ENCODE measurements at regions not wholly inside any gene's neighbourhood (a gene's known extent, or its start where the extent isn't known, plus 50 kb on each side); places are given as distances from the start of the nearest gene placed in this dataset.

GRCh38 chr5:56620903-56621677, 194.3 kb upstream of the MAP3K1 start:
- Histone ChIP-seq H3K27me3 (no peaks in the 10 kb centered on the region), H3K9me3 (no peaks in the 10 kb centered on the region), H3K4me3 (no peak overlapping the region), H3K36me3 (no peaks in the 10 kb centered on the region), H3K27ac (no peak overlapping the region), H3K4me1 (no peaks in the 10 kb centered on the region)
- TF ChIP-seq CTCF (IDR thresholded peaks at IDR 0.05): no peak
- TF ChIP-seq POLR2A (IDR thresholded peaks at IDR 0.05): no peak
- intact Hi-C loops (cut with DNase I; ENCODE audit: low total_unique reads): no loop called here
- no peak for DNase-seq

GRCh38 chr5:56617998-56618397, 197.4 kb upstream of the MAP3K1 start:
- no peak overlapping the region for H3K27ac ChIP-seq
- no peak overlapping the region for H3K4me3 ChIP-seq
- TF ChIP-seq POLR2A (IDR thresholded peaks at IDR 0.05) (no peak), CTCF (IDR thresholded peaks at IDR 0.05) (no peak)
- intact Hi-C loops (cut with DNase I; ENCODE audit: low total_unique reads): no loop called here
- DNase-seq: no peak
- H3K27me3 ChIP-seq: no peaks in the 10 kb centered on the region
- no peaks in the 10 kb centered on the region for H3K9me3 ChIP-seq
- H3K4me1 ChIP-seq: no peaks in the 10 kb centered on the region
- no peaks in the 10 kb centered on the region for H3K36me3 ChIP-seq

GRCh38 chr5:56616454-56617160, 198.7 kb upstream of the MAP3K1 start:
- DNase-seq: no peak
- Histone ChIP-seq H3K27me3 (no peaks in the 10 kb centered on the region), H3K4me1 (no peaks in the 10 kb centered on the region), H3K36me3 (no peaks in the 10 kb centered on the region), H3K4me3 (no peak overlapping the region), H3K27ac (peak overlapping the region in 1 of 2 donors; percentile 32), H3K9me3 (no peaks in the 10 kb centered on the region)
- intact Hi-C loops (cut with DNase I; ENCODE audit: low total_unique reads): no loop called here
- TF ChIP-seq CTCF (IDR thresholded peaks at IDR 0.05): no peak
- TF ChIP-seq POLR2A (IDR thresholded peaks at IDR 0.05): no peak

- intact Hi-C loops (cut with DNase I; ENCODE audit: low total_unique reads): no loop called here
- Histone ChIP-seq H3K4me1 (no peaks in the 10 kb centered on the region), H3K27me3 (no peaks in the 10 kb centered on the region), H3K36me3 (no peaks in the 10 kb centered on the region), H3K4me3 (no peak overlapping the region), H3K9me3 (no peaks in the 10 kb centered on the region), H3K27ac (peak overlapping the region in 1 of 2 donors; percentile 32)
- TF ChIP-seq POLR2A (IDR thresholded peaks at IDR 0.05) (no peak), CTCF (IDR thresholded peaks at IDR 0.05) (no peak)
- DNase-seq: peak in 1 of 2 donors; percentile 29
Observed at GRCh38 chr5:56615361-56616153, 199.8 kb upstream of the MAP3K1 start.

Measured in uterus (tissue), 3 donors.